B cell (primary cell): ENCODE measurements at regions not wholly inside any gene's neighbourhood (a gene's known extent, or its start where the extent isn't known, plus 50 kb on each side); places are given as distances from the start of the nearest gene placed in this dataset.

Experiments used
- ATAC-seq: fragments of 200-7000 bp; cut with Tn5 transposase; one replicate; pipeline ENCODE4 v1.10.0; 2021; ENCODE audit warnings: low read depth, mild to moderate bottlenecking, moderate number of reproducible peaks, moderate library complexity
- CTCF ChIA-PET: fragments of 350-600 bp; sonication (Branson Sonifier 250); formaldehyde crosslinking; loops from one replicate; lab custom pipeline; 2021; ENCODE audit warnings: antibody characterized with exemption, inconsistent platforms; lab: Charles Lee
- POLR2A ChIA-PET: fragments of 350-600 bp; sonication (Branson Sonifier 250); formaldehyde crosslinking; loops from one replicate; lab custom pipeline; 2021; ENCODE audit warnings: antibody characterized with exemption; lab: Charles Lee
- DNase-seq: peaks from one replicate; pipeline ENCODE4 v3.0.0; 2013
- H2AFZ ChIP-seq: 2 replicates; pipeline ENCODE4 v1.6.1; 2012; ENCODE audit warnings: mild to moderate bottlenecking, low read depth, low read length; ENCODE audit not compliant: insufficient read depth, poor library complexity, severe bottlenecking
- H3K27ac ChIP-seq, 2 donors: 1 replicate in 1 of 2; 2 replicates in 1 of 2; pipeline ENCODE4 v1.5.1; 2012 to 2013; ENCODE audit warnings: low read length in 2 of 2, mild to moderate bottlenecking in 2 of 2, moderate library complexity in 1 of 2
- H3K27me3 ChIP-seq, 4 experiments: fragments of 200-600 bp in 1 of 4; sonication (generic) in 1 of 4; replicated peaks in 1 of 4; 1 replicate in 2 of 4; 2 replicates in 2 of 4; pipeline versions ENCODE4 v1.6.1 to v1.7.0; 2013 to 2016; ENCODE audit warnings: low read length in 3 of 4, mild to moderate bottlenecking in 2 of 4, mixed read lengths in 1 of 4, moderate library complexity in 1 of 4; ENCODE audit not compliant: insufficient read depth in 4 of 4, control insufficient read depth in 3 of 4; ENCODE audit errors: control extremely low read depth in 1 of 4
- H3K36me3 ChIP-seq, 2 experiments: replicated peaks in 1 of 2; 1 replicate in 1 of 2; 2 replicates in 1 of 2; pipeline versions ENCODE4 v1.6.1 to v1.7.1; 2013; ENCODE audit warnings: low read length in 1 of 2; ENCODE audit not compliant: insufficient read depth in 2 of 2, control insufficient read depth in 1 of 2; ENCODE audit errors: control extremely low read depth in 1 of 2, extremely low read depth in 1 of 2
- H3K4me1 ChIP-seq, 2 donors: fragments of 200-600 bp in 1 of 2; sonication (generic) in 1 of 2; 1 replicate in 1 of 2; 2 replicates in 1 of 2; pipeline versions ENCODE4 v1.5.1 to v1.6.1; 2013 to 2017; ENCODE audit warnings: low read length in 2 of 2; ENCODE audit not compliant: control insufficient read depth in 2 of 2, insufficient read depth in 2 of 2
- H3K4me2 ChIP-seq: replicated peaks from 2 replicates; pipeline ENCODE3; 2012; ENCODE audit warnings: mild to moderate bottlenecking, low read depth, low read length; ENCODE audit not compliant: poor library complexity, severe bottlenecking
- H3K4me3 ChIP-seq, 5 experiments: fragments of 200-600 bp in 1 of 5; sonication (generic) in 1 of 5; 1 replicate in 3 of 5; 2 replicates in 2 of 5; pipeline versions ENCODE4 v1.5.1 to v1.7.0; 2011 to 2016; ENCODE audit warnings: low read length in 4 of 5, mild to moderate bottlenecking in 4 of 5, low read depth in 2 of 5, control low read depth in 1 of 5, moderate library complexity in 1 of 5; ENCODE audit not compliant: insufficient read depth in 1 of 5; ENCODE audit errors: control extremely low read depth in 1 of 5, extremely low read depth in 1 of 5
- H3K79me2 ChIP-seq: fragments of 200-600 bp; sonication (generic); one replicate; pipeline ENCODE4 v1.6.0; 2016; ENCODE audit warnings: low read length; ENCODE audit not compliant: control insufficient read depth, insufficient read depth
- H3K9ac ChIP-seq: fragments of 200-600 bp; sonication (generic); 2 replicates; pipeline ENCODE4 v1.6.1; 2017; ENCODE audit warnings: mild to moderate bottlenecking, low read length, moderate library complexity
- H3K9me3 ChIP-seq, 3 donors: one replicate each; pipeline versions ENCODE4 v1.6.1 to v1.7.1; 2013; ENCODE audit warnings: low read length in 2 of 3; ENCODE audit not compliant: control insufficient read depth in 2 of 3, insufficient read depth in 1 of 3; ENCODE audit errors: control extremely low read depth in 1 of 3
- H4K20me1 ChIP-seq: 2 replicates; pipeline ENCODE4 v1.6.0; 2012; ENCODE audit warnings: mild to moderate bottlenecking, low read length; ENCODE audit not compliant: insufficient read depth, control insufficient read depth, poor library complexity, severe bottlenecking
- H3K27ac Mint-ChIP-seq: one replicate; pipeline ENCODE4 v1.8.0; 2021; ENCODE audit warnings: mixed read lengths
- H3K27me3 Mint-ChIP-seq: one replicate; pipeline ENCODE4 v1.8.0; 2021; ENCODE audit warnings: mixed read lengths
- H3K4me1 Mint-ChIP-seq: one replicate; pipeline ENCODE4 v1.8.0; 2021; ENCODE audit warnings: mixed read lengths
- H3K4me3 Mint-ChIP-seq: one replicate; pipeline ENCODE4 v1.8.0; 2021; ENCODE audit warnings: mixed read lengths
- H3K9me3 Mint-ChIP-seq: one replicate; pipeline ENCODE4 v1.8.0; 2022; ENCODE audit warnings: mixed read lengths; ENCODE audit not compliant: insufficient read depth
- CTCF ChIP-seq: fragments of 200-600 bp; IDR thresholded peaks from one replicate; pipeline ENCODE4 v1.8.0; 2022; ENCODE audit warnings: antibody characterized with exemption, mild to moderate bottlenecking
- EZH2 ChIP-seq: IDR thresholded peaks from 2 replicates; pipeline ENCODE4 v1.6.1; 2012; ENCODE audit warnings: borderline replicate concordance, low read depth, mild to moderate bottlenecking, moderate library complexity, low read length; ENCODE audit not compliant: insufficient read depth, poor library complexity, severe bottlenecking
- WGBS: methylation state at CpG from one replicate; pipeline ENCODE4 v1.1.5; 2013; ENCODE audit warnings: missing lambda C conversion rate; ENCODE audit not compliant: insufficient coverage; 5-methylcytosine and 5-hydroxymethylcytosine counted together
- intact Hi-C: fragments of 100-400 bp; cut with micrococcal nuclease; formaldehyde crosslinking; loops from one replicate; pipeline ENCODE4 v1.10.0; 2022

DNA sequence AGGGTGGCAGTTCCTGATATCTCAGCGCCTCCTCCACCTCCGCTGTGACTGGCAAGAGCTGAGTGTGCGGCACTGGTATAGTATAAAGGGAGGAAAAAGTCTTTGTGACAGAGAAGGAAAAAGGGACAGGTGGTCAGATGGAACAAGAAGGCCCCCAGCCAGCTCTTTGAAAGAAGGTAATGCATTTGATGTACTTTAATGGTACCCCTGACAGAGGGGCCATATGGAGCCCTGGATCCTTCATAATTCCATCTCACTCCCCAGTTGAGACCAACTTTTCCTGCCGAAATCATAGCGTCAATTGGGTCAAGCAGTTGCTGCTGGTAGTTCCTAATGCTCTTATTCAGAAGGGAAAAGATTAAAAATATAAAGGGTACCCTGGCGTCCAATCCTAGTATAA lies 198.2 kb downstream of the ZNF326 start:
- Histone ChIP-seq H3K79me2 (no peaks in the 10 kb centered on the region), H2AFZ (no peak overlapping the region), H3K9me3 (no peaks in the 10 kb centered on the region), H3K4me2 (no peak overlapping the region), H3K4me3 (no peak overlapping the region), H3K27me3 (no peaks in the 10 kb centered on the region), H3K27ac (no peak overlapping the region), H3K4me1 (no peaks in the 10 kb centered on the region), H3K9ac (no peak overlapping the region), H4K20me1 (no peaks in the 10 kb centered on the region), H3K36me3 (no peaks in the 10 kb centered on the region)
- DNase-seq (no peak), ATAC-seq (no peak)
- Mint-ChIP-seq H3K27me3 (no peaks in the 10 kb centered on the region), H3K4me1 (no peaks in the 10 kb centered on the region), H3K9me3 (no peaks in the 10 kb centered on the region), H3K4me3 (no peak overlapping the region), H3K27ac (no peak overlapping the region)
- TF ChIP-seq EZH2: no peak
- no peak for TF ChIP-seq CTCF
- intact Hi-C loops: no loop called here
- ChIA-PET CTCF (no interaction called here), POLR2A (no interaction called here)
- 100% methylated on average over 3 of the region's 6 CpGs for WGBS

DNA sequence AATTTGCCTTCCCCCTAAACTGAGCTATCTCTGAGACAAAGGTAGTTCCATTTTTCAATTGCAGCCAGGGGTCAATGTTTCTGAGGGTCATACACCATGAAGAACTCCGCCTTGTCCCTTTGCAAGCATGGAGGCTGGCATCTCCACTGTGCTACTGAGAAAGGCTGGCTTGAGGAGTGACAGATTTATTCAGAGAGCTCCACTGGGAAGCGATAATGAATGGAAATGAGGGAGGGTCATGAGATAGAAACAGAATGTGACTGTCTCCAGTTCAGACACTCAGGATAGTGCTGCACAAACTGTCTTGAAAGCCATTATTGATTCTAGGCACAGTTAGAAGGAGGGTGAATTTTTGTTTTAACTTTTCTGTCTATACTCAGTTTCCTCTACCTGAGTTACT lies 197.5 kb downstream of the ZNF326 start:
- no peak for TF ChIP-seq EZH2
- no peak for TF ChIP-seq CTCF
- H3K27me3 Mint-ChIP-seq: peaks cover 3% of the 10 kb centered on the region

More for the DNA sequence above, 197.5 kb downstream of the ZNF326 start:
- H3K27me3 ChIP-seq: no peaks in the 10 kb centered on the region
- WGBS: 100% methylated on average over 2 of the region's 2 CpGs
- DNase-seq: no peak
- no peaks in the 10 kb centered on the region for H4K20me1 ChIP-seq
- H3K9ac ChIP-seq: no peak overlapping the region
- no peak overlapping the region for H2AFZ ChIP-seq
- no peaks in the 10 kb centered on the region for H3K9me3 ChIP-seq
- H3K4me1 ChIP-seq: no peaks in the 10 kb centered on the region
- Mint-ChIP-seq H3K4me3 (no peak overlapping the region), H3K9me3 (no peaks in the 10 kb centered on the region), H3K4me1 (no peaks in the 10 kb centered on the region), H3K27ac (no peak overlapping the region)
- CTCF ChIA-PET: no interaction called here
- H3K4me3 ChIP-seq: no peak overlapping the region
- H3K4me2 ChIP-seq: no peak overlapping the region
- no peak overlapping the region for H3K27ac ChIP-seq
- no peaks in the 10 kb centered on the region for H3K36me3 ChIP-seq
- POLR2A ChIA-PET: no interaction called here
- intact Hi-C loops: no loop called here
- no peak for ATAC-seq
- H3K79me2 ChIP-seq: no peaks in the 10 kb centered on the region
